B cell (primary cell): ENCODE measurements at regions not wholly inside any gene's neighbourhood (a gene's known extent, or its start where the extent isn't known, plus 50 kb on each side); places are given as distances from the start of the nearest gene placed in this dataset.

Source experiments
- ATAC-seq: fragments of 200-7000 bp; cut with Tn5 transposase; one replicate; pipeline ENCODE4 v1.10.0; 2021; ENCODE audit warnings: low read depth, mild to moderate bottlenecking, moderate number of reproducible peaks, moderate library complexity
- CTCF ChIA-PET: fragments of 350-600 bp; sonication (Branson Sonifier 250); formaldehyde crosslinking; loops from one replicate; lab custom pipeline; 2021; ENCODE audit warnings: antibody characterized with exemption, inconsistent platforms; lab: Charles Lee
- POLR2A ChIA-PET: fragments of 350-600 bp; sonication (Branson Sonifier 250); formaldehyde crosslinking; loops from one replicate; lab custom pipeline; 2021; ENCODE audit warnings: antibody characterized with exemption; lab: Charles Lee
- DNase-seq: peaks from one replicate; pipeline ENCODE4 v3.0.0; 2013
- H2AFZ ChIP-seq: 2 replicates; pipeline ENCODE4 v1.6.1; 2012; ENCODE audit warnings: mild to moderate bottlenecking, low read depth, low read length; ENCODE audit not compliant: insufficient read depth, poor library complexity, severe bottlenecking
- H3K27ac ChIP-seq, 2 donors: 1 replicate in 1 of 2; 2 replicates in 1 of 2; pipeline ENCODE4 v1.5.1; 2012 to 2013; ENCODE audit warnings: low read length in 2 of 2, mild to moderate bottlenecking in 2 of 2, moderate library complexity in 1 of 2
- H3K27me3 ChIP-seq, 4 experiments: fragments of 200-600 bp in 1 of 4; sonication (generic) in 1 of 4; replicated peaks in 1 of 4; 1 replicate in 2 of 4; 2 replicates in 2 of 4; pipeline versions ENCODE4 v1.6.1 to v1.7.0; 2013 to 2016; ENCODE audit warnings: low read length in 3 of 4, mild to moderate bottlenecking in 2 of 4, mixed read lengths in 1 of 4, moderate library complexity in 1 of 4; ENCODE audit not compliant: insufficient read depth in 4 of 4, control insufficient read depth in 3 of 4; ENCODE audit errors: control extremely low read depth in 1 of 4
- H3K36me3 ChIP-seq, 2 experiments: replicated peaks in 1 of 2; 1 replicate in 1 of 2; 2 replicates in 1 of 2; pipeline versions ENCODE4 v1.6.1 to v1.7.1; 2013; ENCODE audit warnings: low read length in 1 of 2; ENCODE audit not compliant: insufficient read depth in 2 of 2, control insufficient read depth in 1 of 2; ENCODE audit errors: control extremely low read depth in 1 of 2, extremely low read depth in 1 of 2
- H3K4me1 ChIP-seq, 2 donors: fragments of 200-600 bp in 1 of 2; sonication (generic) in 1 of 2; 1 replicate in 1 of 2; 2 replicates in 1 of 2; pipeline versions ENCODE4 v1.5.1 to v1.6.1; 2013 to 2017; ENCODE audit warnings: low read length in 2 of 2; ENCODE audit not compliant: control insufficient read depth in 2 of 2, insufficient read depth in 2 of 2
- H3K4me2 ChIP-seq: replicated peaks from 2 replicates; pipeline ENCODE3; 2012; ENCODE audit warnings: mild to moderate bottlenecking, low read depth, low read length; ENCODE audit not compliant: poor library complexity, severe bottlenecking
- H3K4me3 ChIP-seq, 5 experiments: fragments of 200-600 bp in 1 of 5; sonication (generic) in 1 of 5; 1 replicate in 3 of 5; 2 replicates in 2 of 5; pipeline versions ENCODE4 v1.5.1 to v1.7.0; 2011 to 2016; ENCODE audit warnings: low read length in 4 of 5, mild to moderate bottlenecking in 4 of 5, low read depth in 2 of 5, control low read depth in 1 of 5, moderate library complexity in 1 of 5; ENCODE audit not compliant: insufficient read depth in 1 of 5; ENCODE audit errors: control extremely low read depth in 1 of 5, extremely low read depth in 1 of 5
- H3K79me2 ChIP-seq: fragments of 200-600 bp; sonication (generic); one replicate; pipeline ENCODE4 v1.6.0; 2016; ENCODE audit warnings: low read length; ENCODE audit not compliant: control insufficient read depth, insufficient read depth
- H3K9ac ChIP-seq: fragments of 200-600 bp; sonication (generic); 2 replicates; pipeline ENCODE4 v1.6.1; 2017; ENCODE audit warnings: mild to moderate bottlenecking, low read length, moderate library complexity
- H3K9me3 ChIP-seq, 3 donors: one replicate each; pipeline versions ENCODE4 v1.6.1 to v1.7.1; 2013; ENCODE audit warnings: low read length in 2 of 3; ENCODE audit not compliant: control insufficient read depth in 2 of 3, insufficient read depth in 1 of 3; ENCODE audit errors: control extremely low read depth in 1 of 3
- H4K20me1 ChIP-seq: 2 replicates; pipeline ENCODE4 v1.6.0; 2012; ENCODE audit warnings: mild to moderate bottlenecking, low read length; ENCODE audit not compliant: insufficient read depth, control insufficient read depth, poor library complexity, severe bottlenecking
- H3K27ac Mint-ChIP-seq: one replicate; pipeline ENCODE4 v1.8.0; 2021; ENCODE audit warnings: mixed read lengths
- H3K27me3 Mint-ChIP-seq: one replicate; pipeline ENCODE4 v1.8.0; 2021; ENCODE audit warnings: mixed read lengths
- H3K4me1 Mint-ChIP-seq: one replicate; pipeline ENCODE4 v1.8.0; 2021; ENCODE audit warnings: mixed read lengths
- H3K4me3 Mint-ChIP-seq: one replicate; pipeline ENCODE4 v1.8.0; 2021; ENCODE audit warnings: mixed read lengths
- H3K9me3 Mint-ChIP-seq: one replicate; pipeline ENCODE4 v1.8.0; 2022; ENCODE audit warnings: mixed read lengths; ENCODE audit not compliant: insufficient read depth
- EZH2 ChIP-seq: IDR thresholded peaks from 2 replicates; pipeline ENCODE4 v1.6.1; 2012; ENCODE audit warnings: borderline replicate concordance, low read depth, mild to moderate bottlenecking, moderate library complexity, low read length; ENCODE audit not compliant: insufficient read depth, poor library complexity, severe bottlenecking
- WGBS: methylation state at CpG from one replicate; pipeline ENCODE4 v1.1.5; 2013; ENCODE audit warnings: missing lambda C conversion rate; ENCODE audit not compliant: insufficient coverage; 5-methylcytosine and 5-hydroxymethylcytosine counted together
- intact Hi-C: fragments of 100-400 bp; cut with micrococcal nuclease; formaldehyde crosslinking; loops from one replicate; pipeline ENCODE4 v1.10.0; 2022
- TF ChIP-seq, protein P1 (sequence below): fragments of 200-600 bp; IDR thresholded peaks from one replicate; pipeline ENCODE4 v1.8.0; 2022; ENCODE audit warnings: antibody characterized with exemption, mild to moderate bottlenecking

DNA sequence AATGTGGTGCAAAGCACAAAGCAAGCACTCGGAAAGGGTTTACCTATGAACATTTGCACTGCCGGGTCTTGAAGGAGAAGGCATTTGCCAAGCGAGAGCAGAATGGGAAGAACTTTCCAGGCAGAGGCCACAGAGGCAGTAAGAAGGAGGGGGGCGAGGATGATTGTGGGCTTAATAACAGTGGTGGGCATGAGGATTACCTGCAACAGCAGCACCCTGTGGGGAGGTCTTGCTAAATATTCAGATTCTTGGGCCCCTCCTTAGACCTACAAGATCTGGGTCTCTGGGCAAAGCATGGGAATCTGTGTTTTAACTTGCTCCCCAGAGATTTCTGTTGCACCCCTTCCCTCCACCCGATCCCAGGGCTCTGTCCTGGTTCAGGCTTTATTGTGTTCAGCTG, 75.1 kb upstream of the ZBED5 start:
- peaks cover 16% of the 10 kb centered on the region for H3K4me1 Mint-ChIP-seq
- no peak overlapping the region for H3K27ac Mint-ChIP-seq
- Histone ChIP-seq H3K4me3 (no peak overlapping the region), H3K4me1 (peaks cover 22 to 24% of the 10 kb centered on the region in 2 donors), H3K36me3 (no peaks in the 10 kb centered on the region), H3K27me3 (peaks cover 0 to 44% (median 28%) of the 10 kb centered on the region in 4 experiments), H3K27ac (no peak overlapping the region), H3K9me3 (no peaks in the 10 kb centered on the region), H4K20me1 (no peaks in the 10 kb centered on the region), H3K4me2 (no peak overlapping the region), H3K9ac (no peak overlapping the region), H3K79me2 (no peaks in the 10 kb centered on the region), H2AFZ (no peak overlapping the region)
- H3K9me3 Mint-ChIP-seq, result no peaks in the 10 kb centered on the region
- intact Hi-C loops, result loop anchor here (1.0 to 10.0 kb wide), 9 partner anchors 44 to 909 kb away; partner anchors contain the start of genes EIF4G2, GALNT18, USP47 and ZBED5
- ATAC-seq, result no peak
- H3K4me3 Mint-ChIP-seq, result no peak overlapping the region
- POLR2A ChIA-PET, result no interaction called here
- DNase-seq, result no peak
- peaks cover 26% of the 10 kb centered on the region for H3K27me3 Mint-ChIP-seq
- TF ChIP-seq EZH2, result no peak
- TF ChIP-seq, protein P1, sequence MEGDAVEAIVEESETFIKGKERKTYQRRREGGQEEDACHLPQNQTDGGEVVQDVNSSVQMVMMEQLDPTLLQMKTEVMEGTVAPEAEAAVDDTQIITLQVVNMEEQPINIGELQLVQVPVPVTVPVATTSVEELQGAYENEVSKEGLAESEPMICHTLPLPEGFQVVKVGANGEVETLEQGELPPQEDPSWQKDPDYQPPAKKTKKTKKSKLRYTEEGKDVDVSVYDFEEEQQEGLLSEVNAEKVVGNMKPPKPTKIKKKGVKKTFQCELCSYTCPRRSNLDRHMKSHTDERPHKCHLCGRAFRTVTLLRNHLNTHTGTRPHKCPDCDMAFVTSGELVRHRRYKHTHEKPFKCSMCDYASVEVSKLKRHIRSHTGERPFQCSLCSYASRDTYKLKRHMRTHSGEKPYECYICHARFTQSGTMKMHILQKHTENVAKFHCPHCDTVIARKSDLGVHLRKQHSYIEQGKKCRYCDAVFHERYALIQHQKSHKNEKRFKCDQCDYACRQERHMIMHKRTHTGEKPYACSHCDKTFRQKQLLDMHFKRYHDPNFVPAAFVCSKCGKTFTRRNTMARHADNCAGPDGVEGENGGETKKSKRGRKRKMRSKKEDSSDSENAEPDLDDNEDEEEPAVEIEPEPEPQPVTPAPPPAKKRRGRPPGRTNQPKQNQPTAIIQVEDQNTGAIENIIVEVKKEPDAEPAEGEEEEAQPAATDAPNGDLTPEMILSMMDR, result no peak
- WGBS, result 91% methylated on average over 5 of the region's 5 CpGs
- CTCF ChIA-PET, result interaction anchor here (0.9 to 6.1 kb wide), 9 partner anchors 10 to 141 kb away, joined by 4 to 155 read pairs (median 31); no protein-coding TSS in a partner anchor
